HG03108 (cell line): ENCODE measurements at regions not wholly inside any gene's neighbourhood (a gene's known extent, or its start where the extent isn't known, plus 50 kb on each side); places are given as distances from the start of the nearest gene placed in this dataset.

Experiments
- ATAC-seq: cut with Tn5 transposase; IDR thresholded peaks from one replicate; pipeline ENCODE4 v1.9.1; 2021; ENCODE audit warnings: moderate library complexity; ENCODE audit not compliant: unreplicated experiment

DNA sequence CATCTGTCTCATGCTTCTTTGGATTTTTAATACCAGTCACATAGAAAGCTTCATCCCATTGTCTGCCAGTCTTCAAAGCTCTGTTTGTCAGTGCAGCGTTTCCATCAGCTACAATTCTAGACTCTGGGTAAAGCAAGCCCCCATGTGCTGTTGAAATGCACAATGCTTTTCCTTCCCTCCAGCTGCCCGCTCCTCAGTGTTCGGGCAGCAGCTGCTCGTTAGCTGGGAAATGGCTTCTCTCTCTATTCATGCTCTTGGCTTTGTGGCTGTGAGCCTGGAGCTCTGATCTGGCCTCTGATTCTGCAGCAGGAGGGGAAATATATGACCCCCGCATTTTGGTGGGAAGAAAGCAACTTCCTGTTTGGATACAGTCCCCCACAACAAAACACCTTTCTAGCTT, 213.0 kb upstream of the CDYL start:
- ATAC-seq: no peak

DNA sequence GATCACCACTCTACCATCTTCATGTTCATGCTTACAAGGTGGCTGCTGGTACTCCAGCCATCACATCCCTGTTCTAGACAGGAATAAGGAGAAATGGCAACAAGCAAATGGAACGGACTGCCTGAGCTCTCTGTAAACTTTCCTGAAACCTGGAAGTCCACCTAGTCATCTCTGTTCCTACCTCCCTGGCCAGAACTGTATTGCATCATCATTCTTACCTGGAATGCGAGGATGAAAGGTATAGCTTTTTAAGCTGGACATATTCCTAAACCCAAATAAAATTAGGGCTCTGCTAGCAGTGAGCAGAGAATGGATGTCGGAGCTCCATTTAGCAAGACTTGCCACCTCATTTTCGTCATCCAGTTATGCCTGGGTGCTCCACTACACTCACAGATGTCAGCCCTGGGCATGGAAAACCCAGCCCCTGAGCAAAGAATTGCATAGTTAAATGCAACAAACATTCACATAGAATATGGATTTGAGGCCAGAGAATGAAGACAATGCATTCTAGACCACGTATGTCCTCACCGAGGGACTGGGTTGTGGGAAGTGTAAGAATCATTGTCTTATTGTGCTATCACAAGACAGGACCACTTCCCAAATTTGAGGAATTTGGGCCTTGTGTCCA, 214.3 kb upstream of the CDYL start:
- ATAC-seq: no peak

DNA sequence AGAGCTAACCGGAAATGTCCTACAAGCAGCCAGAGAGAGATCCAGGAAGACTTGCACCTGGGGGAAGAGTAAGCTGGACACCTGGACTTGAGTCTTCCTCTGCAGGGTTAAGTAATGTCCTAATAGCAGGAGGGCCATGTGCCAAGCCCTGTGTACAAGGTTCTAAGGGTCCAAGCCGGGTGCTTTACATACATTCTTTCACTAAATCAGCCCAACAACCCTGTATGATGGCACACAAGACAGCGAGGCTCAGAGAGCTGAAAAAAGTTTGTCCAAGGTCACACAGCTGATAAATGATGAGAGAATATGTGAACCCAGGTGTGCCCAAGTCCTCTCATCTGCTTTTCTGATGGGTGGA, 215.1 kb upstream of the CDYL start:
- ATAC-seq: no peak

DNA sequence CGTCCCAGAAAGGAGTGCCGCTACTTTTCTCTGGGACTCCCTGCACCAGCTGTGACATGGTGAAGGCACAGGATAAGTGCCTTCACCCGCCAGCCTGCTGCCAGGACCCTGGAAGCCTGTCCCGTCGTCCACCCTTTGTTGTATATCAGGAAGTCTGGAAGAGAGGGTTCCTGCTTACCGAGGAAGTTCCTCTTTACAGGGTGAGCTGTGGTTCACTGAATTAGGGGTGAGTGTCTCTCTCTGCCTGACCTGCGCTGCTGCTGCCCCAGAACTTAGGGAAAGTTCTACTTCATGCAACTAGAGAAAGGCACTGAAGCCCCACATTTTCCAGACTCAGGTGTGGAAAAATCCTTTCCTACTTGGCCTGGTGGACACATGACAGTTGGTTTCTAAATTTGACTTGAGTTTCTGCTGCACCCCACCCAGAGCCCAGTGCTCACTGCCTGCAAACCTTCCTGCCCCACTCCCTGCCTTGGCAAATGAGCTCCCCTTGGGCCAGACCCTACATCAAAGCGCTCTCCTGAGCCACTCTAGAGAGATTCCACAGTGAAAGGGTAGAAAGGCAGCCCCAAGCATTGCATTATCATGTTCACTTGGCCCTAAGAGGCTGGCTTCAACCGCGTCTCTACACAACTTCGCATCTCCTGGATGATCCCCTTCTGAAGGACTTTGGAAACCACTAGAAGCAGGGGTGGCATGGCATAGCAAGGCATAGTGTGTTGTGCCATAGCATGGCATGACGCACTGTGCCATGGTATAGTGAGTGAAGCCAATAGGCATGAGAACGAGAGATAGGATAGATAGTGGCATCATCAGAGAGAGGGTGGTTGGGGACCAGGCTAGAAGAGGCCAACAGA, 215.8 kb upstream of the CDYL start:
- ATAC-seq: no peak

DNA sequence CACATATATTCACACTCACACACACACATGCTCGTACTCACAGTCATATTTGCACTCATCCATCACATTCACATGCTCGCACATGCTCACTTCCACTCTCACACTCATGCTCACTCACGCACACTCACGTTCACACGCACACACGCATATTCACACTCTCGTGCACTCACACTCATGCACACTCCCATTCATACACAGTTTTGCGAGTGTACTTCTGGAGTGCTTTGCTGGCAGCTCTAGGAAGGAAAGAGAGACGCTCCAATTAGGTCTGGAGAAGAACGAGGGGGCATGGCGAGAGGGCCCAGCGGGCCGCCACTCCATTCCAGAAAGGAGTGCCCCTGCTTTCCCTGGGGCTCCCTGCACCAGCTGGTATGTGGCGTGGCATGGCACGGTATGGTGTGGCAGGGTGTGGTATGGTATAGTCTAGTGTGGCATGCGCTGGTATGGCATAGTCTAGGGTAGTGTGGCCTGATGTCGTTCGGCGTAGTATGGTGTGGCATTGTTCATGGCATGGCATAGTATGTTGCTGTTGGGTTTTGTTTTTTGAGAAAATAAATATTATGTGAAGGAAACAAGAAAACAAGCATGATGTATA, 216.8 kb upstream of the CDYL start:
- no peak for ATAC-seq

DNA sequence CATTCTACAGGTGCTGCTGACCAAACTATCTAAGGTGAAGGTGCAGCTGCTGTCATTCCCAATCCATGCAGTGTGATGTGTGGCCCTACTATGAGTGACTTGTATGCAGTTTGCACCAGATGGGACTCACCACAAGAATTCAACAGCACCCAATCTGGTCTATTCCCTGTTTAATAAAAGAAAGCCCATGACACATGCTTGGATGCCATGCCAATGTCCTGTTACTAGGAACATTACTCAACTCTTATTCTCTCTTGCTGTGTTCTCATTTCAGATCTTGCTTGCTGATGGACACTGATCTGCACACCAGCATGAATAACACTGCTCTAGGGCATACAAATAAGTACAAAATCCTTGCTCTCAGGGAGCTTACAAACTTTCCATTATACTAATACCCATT, 221.6 kb upstream of the CDYL start:
- no peak for ATAC-seq

DNA sequence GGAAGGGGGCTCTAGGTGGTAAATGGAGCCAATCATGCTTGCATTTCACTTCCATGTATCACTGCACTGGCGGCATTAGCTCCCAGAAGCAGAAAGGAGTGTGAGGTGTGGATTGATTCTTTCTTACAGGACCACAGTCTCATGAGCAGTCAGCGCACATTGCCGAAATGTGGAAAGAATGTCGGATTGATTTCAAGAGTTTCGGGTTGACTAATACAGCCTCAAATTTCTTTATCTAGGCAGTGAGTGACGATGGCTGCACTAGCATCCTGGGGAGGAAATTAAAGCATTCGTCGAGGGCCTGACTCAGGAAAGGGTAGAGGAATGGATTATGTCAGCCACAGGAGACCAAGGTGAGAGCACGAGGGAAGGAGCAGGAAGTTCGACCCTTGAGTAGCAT, 222.8 kb upstream of the CDYL start:
- ATAC-seq: no peak

DNA sequence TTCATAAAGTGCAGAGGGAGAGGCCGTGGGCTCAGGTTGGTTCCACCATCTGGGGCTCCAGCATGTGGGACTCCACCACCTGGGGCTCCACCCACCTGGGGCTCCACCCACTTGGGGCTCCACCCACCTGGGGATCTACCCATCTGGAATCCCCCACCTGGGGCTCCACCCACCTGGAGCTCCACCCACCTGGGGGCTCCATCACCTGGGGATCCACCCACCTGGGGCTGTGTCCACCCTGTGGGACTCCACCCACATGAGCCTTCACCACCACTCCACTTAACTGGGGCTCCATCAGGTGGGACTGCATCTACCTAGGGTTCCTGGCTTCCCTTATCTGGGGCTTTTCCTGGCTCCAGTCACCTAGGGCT, 226.0 kb upstream of the CDYL start:
- no peak for ATAC-seq

DNA sequence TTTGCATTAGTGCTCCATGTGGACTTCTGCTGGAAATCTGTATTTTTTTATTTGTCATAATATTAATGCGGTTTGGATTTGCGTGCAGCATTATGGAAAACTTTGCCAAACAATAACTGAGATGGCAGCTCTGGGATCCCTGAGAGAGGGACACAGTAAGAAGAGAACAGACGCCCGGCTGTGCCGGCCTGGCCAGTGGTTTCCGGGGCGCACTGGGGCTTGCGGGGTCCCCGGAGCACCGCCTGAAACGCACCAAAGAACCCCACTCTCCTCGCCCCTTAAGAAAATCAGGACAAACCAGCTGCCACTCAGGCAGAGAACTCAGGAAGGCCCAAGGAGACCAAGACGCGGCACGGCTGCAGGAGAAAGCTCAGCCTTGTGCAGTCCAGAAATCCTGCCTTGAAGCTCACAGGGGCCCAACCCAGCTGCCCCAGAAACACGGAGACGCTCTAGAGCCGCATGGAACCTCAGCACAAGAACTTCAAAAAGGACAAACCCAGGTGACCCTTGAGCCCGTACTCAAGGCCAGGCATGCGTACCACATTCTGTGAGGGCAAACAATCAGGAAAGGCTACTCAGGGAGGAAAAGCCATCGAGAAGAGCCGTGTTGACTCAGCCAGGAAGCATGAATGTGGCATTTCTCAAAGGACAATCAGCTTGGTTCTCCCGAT, 226.5 kb upstream of the CDYL start:
- no peak for ATAC-seq

DNA sequence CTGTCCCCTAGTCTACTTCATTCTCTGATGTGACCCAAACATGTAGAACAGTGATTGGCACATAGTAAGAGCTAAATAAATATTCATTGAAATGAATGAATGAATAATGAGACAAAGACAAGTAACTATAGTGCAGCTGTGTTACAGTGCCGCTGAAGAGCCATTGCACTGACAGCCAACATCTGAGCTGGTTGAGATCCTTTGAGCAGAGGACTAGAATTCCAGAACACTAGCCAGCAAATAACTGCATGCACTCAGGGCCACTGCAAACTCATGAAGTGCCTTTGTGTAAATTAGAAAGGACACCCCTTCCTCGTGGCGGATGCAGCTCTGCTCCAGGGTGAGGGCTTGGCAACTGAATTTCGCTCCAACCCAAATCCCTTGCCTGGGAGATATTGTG, 230.3 kb upstream of the CDYL start:
- ATAC-seq: no peak

DNA sequence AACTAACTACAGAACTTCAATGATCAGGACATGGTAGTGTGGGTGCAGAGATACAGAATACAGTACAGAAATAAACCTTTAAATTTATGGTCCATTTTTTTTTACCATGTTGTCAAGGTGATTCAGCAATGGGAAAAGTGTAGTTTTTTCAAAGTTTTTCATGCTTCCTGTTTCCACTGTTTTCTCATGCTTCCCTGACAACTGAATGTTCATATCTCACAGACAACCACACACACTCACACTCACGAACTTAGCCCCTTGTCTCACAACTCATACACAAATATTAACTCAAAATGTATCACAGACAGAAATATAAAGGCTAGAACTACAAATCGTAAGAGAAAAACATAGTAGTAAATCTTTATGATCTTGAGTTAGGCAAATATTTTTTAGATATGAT, 232.6 kb upstream of the CDYL start:
- ATAC-seq: no peak

DNA sequence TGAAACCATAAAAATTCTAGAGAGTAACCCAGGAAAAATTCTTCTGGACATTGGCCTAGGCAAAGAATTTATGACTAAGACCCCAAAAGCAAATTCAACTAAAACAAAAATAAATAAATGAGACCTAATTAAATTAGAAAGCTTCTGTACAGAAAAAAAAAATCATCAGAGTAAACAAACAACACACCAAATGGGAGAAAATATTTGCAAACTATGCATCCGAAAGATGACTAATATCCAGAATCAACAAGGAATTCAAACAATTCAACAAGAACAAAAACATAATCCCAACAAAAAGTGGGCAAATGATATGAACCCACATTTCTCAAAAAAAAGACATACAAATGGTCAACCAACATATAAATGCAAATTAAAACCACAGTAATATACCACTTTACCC, 242.6 kb upstream of the CDYL start:
- no peak for ATAC-seq

DNA sequence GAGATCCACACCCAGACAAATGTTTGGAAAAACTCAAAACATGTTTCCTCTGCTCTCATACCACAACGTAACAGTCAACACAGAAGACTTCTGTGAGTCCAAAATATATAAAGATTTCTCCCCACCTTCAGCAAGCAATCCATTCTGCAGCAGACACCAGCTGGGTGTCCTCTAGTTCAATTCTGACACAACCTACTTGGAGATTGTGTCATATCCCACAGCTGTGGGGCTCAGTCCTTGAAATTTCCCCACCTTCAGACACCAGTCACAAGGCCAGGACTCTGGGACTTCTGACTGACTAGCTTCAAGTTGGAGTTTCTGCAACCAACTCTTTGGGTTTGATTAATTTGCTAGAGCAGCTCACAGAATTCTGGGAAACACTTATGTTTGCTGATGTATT, 244.8 kb upstream of the CDYL start:
- ATAC-seq: no peak

DNA sequence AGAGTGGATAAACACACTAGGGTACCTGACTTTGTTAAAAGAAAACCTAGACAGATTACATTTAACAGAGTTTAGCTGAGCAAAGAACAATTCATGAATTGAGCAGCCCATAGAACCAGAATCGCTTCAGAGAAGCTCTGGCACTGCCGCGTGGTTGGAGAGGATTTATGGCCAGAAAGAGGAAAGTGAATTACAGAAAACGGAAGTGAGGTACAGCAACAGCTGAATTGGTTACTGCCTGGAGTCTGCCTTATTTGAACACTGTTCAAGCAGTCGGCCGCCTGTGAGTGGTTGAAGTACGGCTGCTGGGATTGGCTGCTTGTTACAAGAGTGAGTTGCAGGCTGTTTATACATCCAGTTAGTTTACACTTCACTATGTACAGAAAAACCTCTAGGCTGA, 253.8 kb upstream of the CDYL start:
- ATAC-seq: no peak

DNA sequence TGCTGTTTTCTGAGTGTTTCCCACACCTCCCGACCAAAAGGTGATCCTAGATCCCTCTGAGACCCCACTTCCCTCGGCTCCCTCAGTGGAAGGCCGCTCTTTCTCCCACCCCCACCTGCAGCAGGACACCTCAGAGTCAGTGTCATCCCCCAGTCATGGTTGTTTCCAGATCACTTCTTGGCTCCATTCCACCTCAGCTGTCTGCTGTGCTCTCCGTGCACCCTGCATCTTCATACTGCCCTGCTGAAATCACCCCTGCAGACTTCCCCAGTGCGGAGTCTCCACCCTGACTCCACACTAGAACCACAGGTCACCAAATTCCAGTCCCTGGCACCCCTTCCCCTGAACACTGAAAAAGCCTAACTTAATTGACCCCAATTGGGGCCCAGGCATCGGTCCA, 255.1 kb upstream of the CDYL start:
- ATAC-seq: no peak

DNA sequence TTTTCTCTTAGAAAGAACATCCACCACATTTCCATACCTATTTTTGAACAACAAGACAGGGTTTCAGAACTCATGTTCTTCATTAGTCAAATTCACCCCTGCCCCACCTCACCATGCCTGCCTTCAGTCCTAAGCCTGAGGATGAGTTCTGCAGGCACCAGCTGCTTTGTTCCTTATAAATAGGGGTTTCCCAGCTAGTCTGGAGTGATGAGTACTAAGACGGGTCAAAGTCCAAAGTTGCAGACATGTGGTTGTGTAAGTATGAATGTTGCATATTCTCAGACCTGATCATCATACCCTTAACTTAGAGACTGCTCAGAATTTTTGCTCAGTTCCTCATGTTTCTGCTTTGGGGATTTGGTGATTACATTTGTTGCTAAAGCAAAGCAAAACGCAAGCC, 257.7 kb upstream of the CDYL start:
- ATAC-seq: no peak

DNA sequence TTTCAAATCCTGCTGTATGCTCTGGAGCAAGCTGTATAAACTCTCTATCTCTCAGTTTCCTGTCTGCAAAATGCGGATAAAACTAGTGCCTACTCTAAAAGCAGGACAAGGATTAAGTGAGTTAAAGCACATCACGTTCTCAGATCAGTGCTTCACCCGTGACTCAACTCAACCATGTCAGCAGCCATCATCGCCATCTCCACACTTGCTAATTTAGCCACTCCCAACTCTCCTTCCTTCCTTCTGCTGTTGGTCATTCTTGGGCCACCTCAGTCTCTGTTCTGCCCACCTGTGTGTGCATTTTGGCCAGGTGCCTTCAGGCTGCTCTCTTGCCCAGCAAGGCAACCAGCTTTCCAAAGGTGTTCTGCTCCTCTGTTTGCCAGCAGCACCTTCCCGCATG, 260.0 kb upstream of the CDYL start:
- no peak for ATAC-seq

DNA sequence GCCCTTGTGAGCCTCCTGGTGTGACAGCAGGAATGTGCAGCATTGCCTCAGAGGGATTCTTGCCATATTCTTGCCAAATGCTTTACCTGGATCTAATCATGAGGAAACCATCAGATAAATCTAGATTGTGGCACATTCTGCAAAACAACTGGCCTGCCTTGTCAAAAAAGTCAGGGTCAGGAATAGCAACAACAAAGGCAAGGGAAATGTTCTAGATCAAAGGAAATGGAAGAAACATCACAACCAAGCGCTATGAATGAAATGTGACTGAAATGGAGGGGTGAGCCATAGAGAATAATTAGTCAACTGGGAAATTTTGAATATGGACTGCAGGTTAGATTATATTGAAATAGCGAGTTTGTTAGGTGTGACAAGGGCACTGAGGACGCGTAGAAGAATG, 262.6 kb upstream of the CDYL start:
- no peak for ATAC-seq

DNA sequence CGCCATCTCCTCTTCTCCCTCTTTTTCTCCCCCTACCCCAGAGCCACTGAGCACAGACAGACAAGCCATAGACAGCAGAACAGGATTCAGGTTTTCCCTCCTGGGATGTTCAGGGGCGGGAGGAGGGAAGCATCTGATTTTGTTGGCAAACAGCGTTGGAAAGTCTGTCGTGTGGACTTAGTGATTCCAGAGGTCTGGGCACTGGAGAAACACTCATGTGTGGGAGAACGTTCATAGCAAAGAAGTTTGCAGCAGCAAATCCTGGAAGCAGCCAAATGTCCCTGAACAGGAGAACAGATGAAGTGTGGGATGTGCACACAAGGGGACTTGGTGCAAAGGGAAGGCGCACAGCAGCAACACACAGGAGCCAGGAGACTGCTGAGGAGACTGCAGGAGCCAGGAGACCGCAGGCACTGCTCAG, 264.1 kb upstream of the CDYL start:
- ATAC-seq: no peak

DNA sequence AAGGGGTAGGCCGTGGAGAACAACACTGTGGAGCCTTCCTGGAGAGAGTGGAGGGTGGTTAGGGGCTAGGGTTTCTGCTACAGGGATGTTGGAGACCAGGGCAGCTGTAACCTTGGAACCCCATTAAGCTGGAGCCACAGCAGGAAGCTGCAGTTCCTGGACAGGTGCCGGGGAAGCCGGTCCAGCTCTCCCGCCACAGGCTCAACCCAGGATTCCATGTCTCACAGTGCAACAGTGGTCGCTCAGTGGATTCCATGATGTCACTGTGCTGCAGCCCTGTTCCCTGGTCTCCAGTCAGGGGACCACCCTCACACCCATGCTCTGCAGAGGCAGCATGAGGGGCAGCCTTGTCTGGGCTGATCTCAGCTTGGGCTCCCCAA, 264.6 kb upstream of the CDYL start:
- ATAC-seq: no peak

DNA sequence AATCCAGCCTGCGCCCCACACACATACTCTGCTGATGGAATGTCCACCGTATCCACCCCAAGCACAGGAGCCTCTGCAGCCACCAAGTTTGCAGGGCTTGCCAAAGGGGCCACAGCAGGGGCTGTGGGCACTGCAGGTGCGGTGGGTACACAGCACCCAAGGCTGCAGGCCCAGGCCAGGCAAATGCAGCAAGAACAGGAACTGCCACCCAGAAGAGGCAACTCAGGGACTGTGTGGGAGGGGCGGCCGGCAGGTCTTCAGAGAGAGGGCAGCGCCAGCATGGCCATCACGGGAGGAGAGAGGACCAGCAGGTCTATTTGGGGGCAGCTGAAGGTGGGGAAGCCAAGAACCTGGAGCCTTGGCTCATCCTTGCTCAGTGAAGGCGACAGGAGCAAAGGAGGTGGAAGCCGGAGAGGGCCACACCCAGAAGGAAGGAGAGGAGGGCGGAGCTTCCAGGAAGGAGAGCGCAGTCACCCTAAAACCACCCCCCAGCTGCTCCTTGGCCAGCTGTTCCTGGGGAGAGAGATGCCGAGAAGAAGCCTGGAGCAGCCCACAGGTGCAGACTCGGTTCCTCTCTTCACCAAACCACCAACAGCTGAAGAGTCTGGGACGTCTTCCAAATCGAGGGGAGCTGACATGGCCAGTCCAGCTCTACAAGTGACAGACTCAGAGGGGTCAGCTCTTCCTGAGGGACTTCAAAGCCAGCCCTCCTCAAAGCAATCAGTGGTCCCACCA, 265.1 kb upstream of the CDYL start:
- ATAC-seq: no peak
